Immature natural killer cell (primary cell): ENCODE measurements at regions not wholly inside any gene's neighbourhood (a gene's known extent, or its start where the extent isn't known, plus 50 kb on each side); places are given as distances from the start of the nearest gene placed in this dataset.

Experiments used
- DNase-seq, 3 donors: peaks; one replicate each; pipeline ENCODE4 v3.0.0; 2022; ENCODE audit warnings: mixed read lengths in 1 of 3
- H3K27ac Mint-ChIP-seq, 6 donors: one replicate each; pipeline ENCODE4 v1.8.0; 2020; ENCODE audit warnings: mixed read lengths in 6 of 6, mild to moderate bottlenecking in 5 of 6, inconsistent platforms in 4 of 6, moderate library complexity in 3 of 6
- H3K27me3 Mint-ChIP-seq, 3 donors: one replicate each; pipeline ENCODE4 v1.8.0; 2020 to 2021; ENCODE audit warnings: low read depth in 3 of 3, mild to moderate bottlenecking in 3 of 3, mixed read lengths in 3 of 3, moderate library complexity in 3 of 3, inconsistent platforms in 1 of 3
- H3K36me3 Mint-ChIP-seq, 3 donors: one replicate each; pipeline ENCODE4 v1.8.0; 2020; ENCODE audit warnings: mixed read lengths in 3 of 3, inconsistent platforms in 2 of 3, mild to moderate bottlenecking in 2 of 3
- H3K4me1 Mint-ChIP-seq, 2 donors: one replicate each; pipeline ENCODE4 v1.8.0; 2020; ENCODE audit warnings: inconsistent platforms in 2 of 2, mild to moderate bottlenecking in 2 of 2, mixed read lengths in 2 of 2, moderate library complexity in 1 of 2
- H3K4me3 Mint-ChIP-seq, 5 donors: one replicate each; pipeline ENCODE4 v1.8.0; 2020; ENCODE audit warnings: mild to moderate bottlenecking in 5 of 5, mixed read lengths in 5 of 5, inconsistent platforms in 3 of 5, moderate library complexity in 3 of 5
- H3K9me3 Mint-ChIP-seq, 6 donors: one replicate each; pipeline ENCODE4 v1.8.0; 2020; ENCODE audit warnings: mild to moderate bottlenecking in 6 of 6, mixed read lengths in 6 of 6, inconsistent platforms in 4 of 6, moderate library complexity in 3 of 6

GRCh38 chr22:47382164-47382890, 619.9 kb downstream of the TBC1D22A start:
- peaks cover 0 to 4% (median 0%) of the 10 kb centered on the region in 3 donors for H3K36me3 Mint-ChIP-seq
- no peaks in the 10 kb centered on the region for H3K4me1 Mint-ChIP-seq
- H3K27me3 Mint-ChIP-seq, result peaks cover 0 to 5% (median 3%) of the 10 kb centered on the region in 3 donors
- no peak overlapping the region for H3K27ac Mint-ChIP-seq
- no peak overlapping the region for H3K4me3 Mint-ChIP-seq
- DNase-seq, result no peak
- H3K9me3 Mint-ChIP-seq, result peaks cover 0 to 4% (median 0%) of the 10 kb centered on the region in 6 donors

GRCh38 chr22:47381240-47381639, 618.8 kb downstream of the TBC1D22A start:
- H3K27ac Mint-ChIP-seq, result no peak overlapping the region
- no peak for DNase-seq
- no peak overlapping the region for H3K4me3 Mint-ChIP-seq
- H3K4me1 Mint-ChIP-seq, result no peaks in the 10 kb centered on the region
- peaks cover 0 to 4% (median 0%) of the 10 kb centered on the region in 3 donors for H3K36me3 Mint-ChIP-seq
- peaks cover 0 to 4% (median 0%) of the 10 kb centered on the region in 6 donors for H3K9me3 Mint-ChIP-seq
- H3K27me3 Mint-ChIP-seq, result peaks cover 0 to 7% (median 3%) of the 10 kb centered on the region in 3 donors

- peaks cover 0 to 7% (median 3%) of the 10 kb centered on the region in 3 donors for H3K27me3 Mint-ChIP-seq
- no peak overlapping the region for H3K4me3 Mint-ChIP-seq
- no peaks in the 10 kb centered on the region for H3K4me1 Mint-ChIP-seq
- no peak overlapping the region for H3K27ac Mint-ChIP-seq
- H3K36me3 Mint-ChIP-seq, result peaks cover 0 to 4% (median 0%) of the 10 kb centered on the region in 3 donors
- no peak for DNase-seq
- H3K9me3 Mint-ChIP-seq, result peaks cover 0 to 4% (median 0%) of the 10 kb centered on the region in 6 donors
Observed at GRCh38 chr22:47380692-47381091, 618.2 kb downstream of the TBC1D22A start.

- Mint-ChIP-seq H3K27ac (no peak overlapping the region), H3K36me3 (peaks cover 0 to 4% (median 0%) of the 10 kb centered on the region in 3 donors), H3K4me1 (no peaks in the 10 kb centered on the region), H3K4me3 (no peak overlapping the region), H3K27me3 (peaks cover 0 to 7% (median 5%) of the 10 kb centered on the region in 3 donors), H3K9me3 (peaks cover 0 to 4% (median 0%) of the 10 kb centered on the region in 6 donors)
- no peak for DNase-seq
Observed at GRCh38 chr22:47379037-47379436, 616.6 kb downstream of the TBC1D22A start.

GRCh38 chr22:47377926-47378560, 615.6 kb downstream of the TBC1D22A start:
- no peak for DNase-seq
- peaks cover 0 to 4% (median 0%) of the 10 kb centered on the region in 6 donors for H3K9me3 Mint-ChIP-seq

GRCh38 chr22:47376901-47377505, 614.6 kb downstream of the TBC1D22A start:
- no peak overlapping the region for H3K4me3 Mint-ChIP-seq
- H3K4me1 Mint-ChIP-seq, result no peaks in the 10 kb centered on the region
- peaks cover 0 to 7% (median 5%) of the 10 kb centered on the region in 3 donors for H3K27me3 Mint-ChIP-seq
- no peak overlapping the region for H3K27ac Mint-ChIP-seq
- H3K36me3 Mint-ChIP-seq, result peaks cover 0 to 4% (median 0%) of the 10 kb centered on the region in 3 donors
- no peak for DNase-seq
- H3K9me3 Mint-ChIP-seq, result peaks cover 0 to 4% (median 0%) of the 10 kb centered on the region in 6 donors

More at GRCh38 chr22:47377926-47378560, 615.6 kb downstream of the TBC1D22A start:
- peaks cover 0 to 4% (median 0%) of the 10 kb centered on the region in 3 donors for H3K36me3 Mint-ChIP-seq
- H3K27me3 Mint-ChIP-seq, result peaks cover 0 to 7% (median 5%) of the 10 kb centered on the region in 3 donors
- H3K4me3 Mint-ChIP-seq, result no peak overlapping the region
- H3K27ac Mint-ChIP-seq, result no peak overlapping the region
- no peaks in the 10 kb centered on the region for H3K4me1 Mint-ChIP-seq

GRCh38 chr22:47376322-47376700, 613.9 kb downstream of the TBC1D22A start:
- Mint-ChIP-seq H3K27ac (no peak overlapping the region), H3K36me3 (peaks cover 0 to 4% (median 0%) of the 10 kb centered on the region in 3 donors), H3K9me3 (peaks cover 0 to 4% (median 0%) of the 10 kb centered on the region in 6 donors), H3K27me3 (peaks cover 0 to 7% (median 5%) of the 10 kb centered on the region in 3 donors), H3K4me1 (no peaks in the 10 kb centered on the region), H3K4me3 (no peak overlapping the region)
- no peak for DNase-seq

GRCh38 chr22:47375621-47376321, 613.3 kb downstream of the TBC1D22A start:
- H3K27ac Mint-ChIP-seq, result no peak overlapping the region
- no peak overlapping the region for H3K4me3 Mint-ChIP-seq
- peaks cover 0 to 7% (median 5%) of the 10 kb centered on the region in 3 donors for H3K27me3 Mint-ChIP-seq
- no peak for DNase-seq
- H3K9me3 Mint-ChIP-seq, result peaks cover 0 to 4% (median 0%) of the 10 kb centered on the region in 6 donors
- peaks cover 0 to 4% (median 0%) of the 10 kb centered on the region in 3 donors for H3K36me3 Mint-ChIP-seq
- H3K4me1 Mint-ChIP-seq, result no peaks in the 10 kb centered on the region

- Mint-ChIP-seq H3K9me3 (peaks cover 0 to 4% (median 0%) of the 10 kb centered on the region in 6 donors), H3K36me3 (peaks cover 0 to 4% (median 0%) of the 10 kb centered on the region in 3 donors), H3K4me3 (no peak overlapping the region), H3K4me1 (no peaks in the 10 kb centered on the region), H3K27me3 (peaks cover 0 to 7% (median 2%) of the 10 kb centered on the region in 3 donors), H3K27ac (no peak overlapping the region)
- DNase-seq, result no peak
Observed at GRCh38 chr22:47374901-47375575, 612.6 kb downstream of the TBC1D22A start.

- H3K4me3 Mint-ChIP-seq, result no peak overlapping the region
- peaks cover 0 to 7% (median 2%) of the 10 kb centered on the region in 3 donors for H3K27me3 Mint-ChIP-seq
- no peak for DNase-seq
- H3K36me3 Mint-ChIP-seq, result peaks cover 0 to 4% (median 0%) of the 10 kb centered on the region in 3 donors
- H3K9me3 Mint-ChIP-seq, result peaks cover 0 to 4% (median 0%) of the 10 kb centered on the region in 6 donors
- H3K4me1 Mint-ChIP-seq, result no peaks in the 10 kb centered on the region
- no peak overlapping the region for H3K27ac Mint-ChIP-seq
Observed at GRCh38 chr22:47374273-47374771, 611.9 kb downstream of the TBC1D22A start.

GRCh38 chr22:47373648-47374272, 611.3 kb downstream of the TBC1D22A start:
- peaks cover 0 to 2% (median 0%) of the 10 kb centered on the region in 3 donors for H3K36me3 Mint-ChIP-seq
- H3K4me3 Mint-ChIP-seq, result no peak overlapping the region
- H3K27me3 Mint-ChIP-seq, result peaks cover 0 to 7% (median 2%) of the 10 kb centered on the region in 3 donors
- peaks cover 0 to 2% (median 0%) of the 10 kb centered on the region in 6 donors for H3K9me3 Mint-ChIP-seq
- H3K27ac Mint-ChIP-seq, result no peak overlapping the region
- no peaks in the 10 kb centered on the region for H3K4me1 Mint-ChIP-seq
- no peak for DNase-seq

GRCh38 chr22:47372596-47373385, 610.3 kb downstream of the TBC1D22A start:
- Mint-ChIP-seq H3K9me3 (no peaks in the 10 kb centered on the region), H3K36me3 (no peaks in the 10 kb centered on the region), H3K4me3 (no peak overlapping the region), H3K4me1 (no peaks in the 10 kb centered on the region), H3K27me3 (peaks cover 0 to 7% (median 2%) of the 10 kb centered on the region in 3 donors), H3K27ac (no peak overlapping the region)
- DNase-seq, result no peak
